ENCODE measurements at regions not wholly inside any gene's neighbourhood (a gene's known extent, or its start where the extent isn't known, plus 50 kb on each side); places are given as distances from the start of the nearest gene placed in this dataset.

GRCh38 chr2:12665334-12665733 is 51.4 kb upstream of the TRIB2 start:
- DNase-seq (ENCODE audit: low spot score): no peak

GRCh38 chr2:12666445-12666844 is 50.3 kb upstream of the TRIB2 start:
- DNase-seq (ENCODE audit: low spot score): no peak

Small RNA genes in the stretch of these regions (small RNA-seq; reads per million reads assigned to genes)
- gene MIR3681 (0.05 to 0.22 reads per million in 2 experiments), gene RF00093 (0 to 0.24 reads per million in 2 experiments), gene RNU6-843P (0 reads per million in 2 experiments)
